Tibial artery (tissue), 4 donors: ENCODE measurements at regions not wholly inside any gene's neighbourhood (a gene's known extent, or its start where the extent isn't known, plus 50 kb on each side); places are given as distances from the start of the nearest gene placed in this dataset.

Source experiments
- DNase-seq, 2 donors: peaks; one replicate each; pipeline ENCODE4 v3.0.0-alpha.2; 2019
- H3K27ac ChIP-seq, 2 donors: fragments of 200-600 bp; sonication (generic) in 1 of 2; 1 replicate in 1 of 2; 2 replicates in 1 of 2; pipeline ENCODE4 v1.5.1; 2018 to 2019; ENCODE audit warnings: mild to moderate bottlenecking in 1 of 2
- H3K27me3 ChIP-seq, 2 donors: fragments of 200-600 bp; sonication (generic) in 1 of 2; one replicate each; pipeline versions ENCODE4 v1.5.1 to v1.6.0; 2016 to 2019
- H3K36me3 ChIP-seq, 3 donors: fragments of 200-600 bp; sonication (generic) in 2 of 3; one replicate each; pipeline ENCODE4 v1.5.1; 2016 to 2019; ENCODE audit warnings: mild to moderate bottlenecking in 2 of 3
- H3K4me1 ChIP-seq, 4 donors: fragments of 200-600 bp; sonication (generic) in 2 of 4; 1 replicate in 3 of 4; 2 replicates in 1 of 4; pipeline ENCODE4 v1.5.1; 2016 to 2019
- H3K4me3 ChIP-seq, 2 donors: fragments of 200-600 bp; sonication (generic) in 1 of 2; 1 replicate in 1 of 2; 2 replicates in 1 of 2; pipeline ENCODE4 v1.5.1; 2018 to 2019; ENCODE audit warnings: mild to moderate bottlenecking in 2 of 2
- H3K9me3 ChIP-seq, 3 donors: fragments of 200-600 bp; sonication (generic) in 1 of 3; one replicate each; pipeline ENCODE4 v1.5.1; 2016 to 2019
- CTCF ChIP-seq, 2 experiments: fragments of 200-600 bp in 1 of 2; fragments of 450-650 bp in 1 of 2; IDR thresholded peaks; one replicate each; pipeline ENCODE4 v1.5.1; 2017 to 2019; ENCODE audit warnings: antibody characterized with exemption in 2 of 2, mild to moderate bottlenecking in 1 of 2, moderate library complexity in 1 of 2
- intact Hi-C: fragments of 100-400 bp; cut with DNase I; formaldehyde crosslinking; loops from one replicate; pipeline ENCODE4 v1.15.0; 2023; ENCODE audit warnings: low total_unique reads

DNA sequence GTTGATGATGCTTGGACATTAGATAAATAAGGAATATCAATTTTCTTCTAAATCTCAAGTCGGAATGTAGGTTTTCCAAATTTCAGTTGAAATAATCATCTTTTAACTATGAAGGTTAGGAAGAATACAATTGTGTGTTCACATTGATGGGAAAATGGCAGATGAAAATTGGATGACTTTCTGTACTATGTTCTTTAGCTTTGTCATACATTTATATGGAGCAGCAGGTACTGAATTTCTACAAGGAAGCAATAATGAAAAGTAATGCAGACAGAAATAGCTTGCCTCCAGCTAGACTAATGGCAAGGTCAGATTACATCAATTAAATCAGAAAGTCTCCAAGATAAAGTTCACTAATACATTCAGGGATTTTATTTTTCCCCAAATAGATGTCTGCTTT is 1423.7 kb upstream of the PCDH20 start:
- no peaks in the 10 kb centered on the region for H3K27me3 ChIP-seq
- no peak overlapping the region for H3K27ac ChIP-seq
- H3K36me3 ChIP-seq, result no peaks in the 10 kb centered on the region
- no peaks in the 10 kb centered on the region for H3K9me3 ChIP-seq
- no peak for TF ChIP-seq CTCF (IDR thresholded peaks at IDR 0.05)
- H3K4me3 ChIP-seq, result no peak overlapping the region
- H3K4me1 ChIP-seq, result no peaks in the 10 kb centered on the region
- DNase-seq, result no peak
- intact Hi-C loops, result no loop called here

DNA sequence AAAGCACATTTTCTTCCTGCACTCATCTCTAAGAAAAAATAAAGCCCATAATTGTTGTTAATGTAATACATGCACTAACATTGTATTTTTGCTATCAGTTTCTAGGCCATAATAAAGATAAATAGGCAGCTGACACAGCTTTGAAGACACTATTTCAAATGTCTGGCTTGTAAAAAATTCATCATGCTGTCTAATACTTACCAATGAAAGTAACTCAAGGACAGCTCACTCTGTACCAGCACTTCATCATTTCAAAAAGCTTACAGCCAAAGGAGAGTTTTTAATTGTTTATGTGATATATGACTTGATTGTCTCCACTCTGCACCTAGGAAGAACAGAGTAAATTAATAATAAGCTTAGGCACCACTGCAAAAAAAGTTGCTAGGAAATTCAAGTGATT is 1423.3 kb upstream of the PCDH20 start:
- no peak for TF ChIP-seq CTCF (IDR thresholded peaks at IDR 0.05)
- no peak for DNase-seq
- Histone ChIP-seq H3K4me1 (no peaks in the 10 kb centered on the region), H3K36me3 (no peaks in the 10 kb centered on the region), H3K9me3 (no peaks in the 10 kb centered on the region), H3K27me3 (no peaks in the 10 kb centered on the region), H3K27ac (no peak overlapping the region), H3K4me3 (no peak overlapping the region)
- intact Hi-C loops, result no loop called here

DNA sequence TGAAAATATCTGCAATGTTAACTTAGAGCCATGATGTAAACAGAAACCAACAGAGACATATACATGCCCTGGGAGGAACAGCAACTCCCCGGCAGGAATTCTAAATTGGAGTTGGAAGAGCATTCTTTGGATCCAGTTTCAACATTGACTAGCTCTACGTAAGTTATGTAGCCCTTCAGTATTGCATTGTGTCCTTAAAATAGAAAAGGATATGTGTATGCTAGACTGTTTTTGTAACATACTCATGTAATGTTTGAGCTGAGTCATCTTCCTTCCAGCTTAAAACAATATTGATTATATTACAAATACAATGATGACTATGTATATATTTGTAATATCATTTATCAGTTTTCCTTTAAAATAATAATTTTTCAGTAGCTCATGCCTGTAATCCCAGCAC is 1422.2 kb upstream of the PCDH20 start:
- Histone ChIP-seq H3K4me1 (no peaks in the 10 kb centered on the region), H3K36me3 (no peaks in the 10 kb centered on the region), H3K9me3 (no peaks in the 10 kb centered on the region), H3K4me3 (no peak overlapping the region), H3K27ac (no peak overlapping the region), H3K27me3 (no peaks in the 10 kb centered on the region)
- no peak for TF ChIP-seq CTCF (IDR thresholded peaks at IDR 0.05)
- DNase-seq, result no peak
- intact Hi-C loops, result no loop called here

DNA sequence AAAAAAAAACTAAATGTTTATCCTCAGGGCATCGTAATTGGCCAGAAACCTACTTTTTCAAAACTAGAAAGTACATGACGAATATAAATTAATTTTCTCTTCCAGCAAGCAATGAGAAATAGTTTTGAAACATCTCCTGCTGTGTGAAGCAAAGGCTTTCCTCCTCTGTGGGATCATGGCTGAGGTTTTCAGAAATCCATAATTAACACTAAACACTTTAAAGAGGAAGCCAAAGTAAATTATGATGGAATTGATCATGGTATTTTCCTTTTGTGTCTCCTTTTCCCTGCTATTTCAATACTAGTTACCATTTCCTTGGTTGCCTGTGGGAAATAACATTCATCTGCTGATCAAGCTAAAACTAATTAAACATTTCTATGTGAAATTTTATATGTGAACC is 1413.8 kb upstream of the PCDH20 start:
- Histone ChIP-seq H3K4me3 (no peak overlapping the region), H3K36me3 (no peaks in the 10 kb centered on the region), H3K27ac (no peak overlapping the region), H3K9me3 (no peaks in the 10 kb centered on the region), H3K4me1 (no peaks in the 10 kb centered on the region), H3K27me3 (no peaks in the 10 kb centered on the region)
- intact Hi-C loops, result no loop called here
- no peak for DNase-seq
- no peak for TF ChIP-seq CTCF (IDR thresholded peaks at IDR 0.05)

- no peaks in the 10 kb centered on the region for H3K36me3 ChIP-seq
- no peak for TF ChIP-seq CTCF (IDR thresholded peaks at IDR 0.05)
- no peaks in the 10 kb centered on the region for H3K9me3 ChIP-seq
- no peaks in the 10 kb centered on the region for H3K27me3 ChIP-seq
- H3K4me3 ChIP-seq, result no peak overlapping the region
- no peaks in the 10 kb centered on the region for H3K4me1 ChIP-seq
- intact Hi-C loops, result no loop called here
- H3K27ac ChIP-seq, result no peak overlapping the region
- no peak for DNase-seq
These were observed 1384.3 kb upstream of the PCDH20 start for GRCh38 chr13:62799931-62800436.

DNA sequence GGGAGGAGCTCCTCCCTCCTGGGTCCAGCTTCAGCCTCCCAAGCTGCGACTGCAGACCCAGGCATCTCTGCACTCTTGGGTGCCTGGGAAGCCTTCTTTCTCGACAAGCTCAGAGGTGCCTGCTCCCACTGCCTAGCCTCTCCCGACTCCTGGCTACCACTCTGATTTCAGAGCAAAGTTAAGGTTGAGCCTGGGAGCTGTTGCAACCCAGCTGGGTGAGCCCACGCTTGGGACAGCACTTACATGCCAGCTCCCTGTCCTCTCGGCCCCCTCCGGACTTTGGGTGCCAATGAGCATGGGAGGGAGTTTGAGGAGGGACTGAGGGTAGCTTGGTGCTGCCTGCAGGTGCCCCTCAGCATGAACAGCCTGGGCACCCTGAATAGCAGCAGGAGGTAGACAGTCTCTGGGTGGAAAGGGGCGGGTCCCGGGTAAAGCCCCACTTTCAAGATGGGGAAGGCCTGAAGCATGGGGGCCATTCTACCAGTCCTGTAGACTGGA is 1383.4 kb upstream of the PCDH20 start:
- no peak for TF ChIP-seq CTCF (IDR thresholded peaks at IDR 0.05)
- Histone ChIP-seq H3K4me1 (no peaks in the 10 kb centered on the region), H3K4me3 (no peak overlapping the region), H3K36me3 (no peaks in the 10 kb centered on the region), H3K27ac (no peak overlapping the region), H3K27me3 (no peaks in the 10 kb centered on the region), H3K9me3 (no peaks in the 10 kb centered on the region)
- intact Hi-C loops, result no loop called here
- DNase-seq, result no peak
